ENCODE measurements at regions not wholly inside any gene's neighbourhood (a gene's known extent, or its start where the extent isn't known, plus 50 kb on each side); places are given as distances from the start of the nearest gene placed in this dataset.
"Not testable (repeated sequence)": the region's sequence is repeated elsewhere in the genome, so short reads cannot be mapped to it uniquely, and the experiment has no call there.

GRCh38 chr6:115203381-115203780 is 857.3 kb downstream of the FRK start:
- intact Hi-C loops (cut with micrococcal nuclease), result no loop called here
- Mint-ChIP-seq H3K27me3 (ENCODE audit: low read depth) (no peaks in the 10 kb centered on the region), H3K27ac (no peak overlapping the region), H3K36me3 (ENCODE audit: low read depth) (no peaks in the 10 kb centered on the region), H3K4me3 (ENCODE audit: low read depth) (no peak overlapping the region), H3K4me1 (ENCODE audit: low read depth) (no peaks in the 10 kb centered on the region), H3K9me3 (peaks cover 27% of the 10 kb centered on the region)
- DNase-seq (ENCODE audit: low spot score), result no peak

- no peak overlapping the region for H3K27ac Mint-ChIP-seq
Observed at GRCh38 chr6:115194981-115195638, 852.3 kb upstream of the HS3ST5 start.

GRCh38 chr6:115191989-115192388 is 849.2 kb upstream of the HS3ST5 start:
- Mint-ChIP-seq H3K9me3 (peaks cover 20% of the 10 kb centered on the region), H3K27ac (no peak overlapping the region), H3K36me3 (ENCODE audit: low read depth) (no peaks in the 10 kb centered on the region), H3K4me3 (ENCODE audit: low read depth) (no peak overlapping the region), H3K27me3 (ENCODE audit: low read depth) (no peaks in the 10 kb centered on the region), H3K4me1 (ENCODE audit: low read depth) (no peaks in the 10 kb centered on the region)
- intact Hi-C loops (cut with micrococcal nuclease), result no loop called here
- no peak for DNase-seq (ENCODE audit: low spot score)

More at GRCh38 chr6:115194981-115195638, 852.3 kb upstream of the HS3ST5 start:
- no peak for DNase-seq (ENCODE audit: low spot score)
- H3K4me1 Mint-ChIP-seq (ENCODE audit: low read depth), result no peaks in the 10 kb centered on the region
- H3K27me3 Mint-ChIP-seq (ENCODE audit: low read depth), result no peaks in the 10 kb centered on the region
- H3K9me3 Mint-ChIP-seq, result peaks cover 27% of the 10 kb centered on the region
- H3K4me3 Mint-ChIP-seq (ENCODE audit: low read depth), result no peak overlapping the region
- no peaks in the 10 kb centered on the region for H3K36me3 Mint-ChIP-seq (ENCODE audit: low read depth)
- intact Hi-C loops (cut with micrococcal nuclease), result no loop called here

- Mint-ChIP-seq H3K27ac (no peak overlapping the region), H3K27me3 (ENCODE audit: low read depth) (no peaks in the 10 kb centered on the region), H3K4me1 (ENCODE audit: low read depth) (no peaks in the 10 kb centered on the region), H3K36me3 (ENCODE audit: low read depth) (no peaks in the 10 kb centered on the region), H3K9me3 (peaks cover 23% of the 10 kb centered on the region), H3K4me3 (ENCODE audit: low read depth) (no peak overlapping the region)
- DNase-seq (ENCODE audit: low spot score), result no peak
- intact Hi-C loops (cut with micrococcal nuclease), result no loop called here
Observed at GRCh38 chr6:115190534-115190933, 847.7 kb upstream of the HS3ST5 start.

GRCh38 chr6:115175456-115175855 is 832.6 kb upstream of the HS3ST5 start:
- H3K36me3 Mint-ChIP-seq (ENCODE audit: low read depth); H3K9me3 Mint-ChIP-seq; H3K27ac Mint-ChIP-seq; intact Hi-C loops (cut with micrococcal nuclease); DNase-seq (ENCODE audit: low spot score); H3K4me1 Mint-ChIP-seq (ENCODE audit: low read depth); H3K27me3 Mint-ChIP-seq (ENCODE audit: low read depth); H3K4me3 Mint-ChIP-seq (ENCODE audit: low read depth): not testable (repeated sequence)

GRCh38 chr6:115165912-115166311 is 823.1 kb upstream of the HS3ST5 start:
- DNase-seq (ENCODE audit: low spot score), result not testable (repeated sequence)

GRCh38 chr6:115159733-115160132 is 816.9 kb upstream of the HS3ST5 start:
- intact Hi-C loops (cut with micrococcal nuclease), result no loop called here
- Mint-ChIP-seq H3K36me3 (ENCODE audit: low read depth) (no peaks in the 10 kb centered on the region), H3K4me3 (ENCODE audit: low read depth) (no peak overlapping the region)

More at GRCh38 chr6:115165912-115166311, 823.1 kb upstream of the HS3ST5 start:
- H3K27me3 Mint-ChIP-seq (ENCODE audit: low read depth); H3K4me3 Mint-ChIP-seq (ENCODE audit: low read depth); H3K36me3 Mint-ChIP-seq (ENCODE audit: low read depth); H3K27ac Mint-ChIP-seq; intact Hi-C loops (cut with micrococcal nuclease); H3K4me1 Mint-ChIP-seq (ENCODE audit: low read depth): not testable (repeated sequence)
- H3K9me3 Mint-ChIP-seq, result peaks cover 23% of the 10 kb centered on the region

GRCh38 chr6:115137910-115138309 is 795.1 kb upstream of the HS3ST5 start:
- intact Hi-C loops (cut with micrococcal nuclease), result no loop called here
- no peaks in the 10 kb centered on the region for H3K4me1 Mint-ChIP-seq (ENCODE audit: low read depth)
- no peaks in the 10 kb centered on the region for H3K9me3 Mint-ChIP-seq
- no peak overlapping the region for H3K4me3 Mint-ChIP-seq (ENCODE audit: low read depth)
- no peaks in the 10 kb centered on the region for H3K27me3 Mint-ChIP-seq (ENCODE audit: low read depth)
- H3K36me3 Mint-ChIP-seq (ENCODE audit: low read depth), result no peaks in the 10 kb centered on the region
- DNase-seq (ENCODE audit: low spot score), result no peak
- H3K27ac Mint-ChIP-seq, result no peak overlapping the region

More at GRCh38 chr6:115159733-115160132, 816.9 kb upstream of the HS3ST5 start:
- DNase-seq (ENCODE audit: low spot score), result no peak
- no peaks in the 10 kb centered on the region for H3K4me1 Mint-ChIP-seq (ENCODE audit: low read depth)
- no peak overlapping the region for H3K27ac Mint-ChIP-seq
- peaks cover 49% of the 10 kb centered on the region for H3K9me3 Mint-ChIP-seq
- H3K27me3 Mint-ChIP-seq (ENCODE audit: low read depth), result no peaks in the 10 kb centered on the region

- intact Hi-C loops (cut with micrococcal nuclease), result no loop called here
- no peak overlapping the region for H3K27ac Mint-ChIP-seq
- no peaks in the 10 kb centered on the region for H3K27me3 Mint-ChIP-seq (ENCODE audit: low read depth)
- H3K4me1 Mint-ChIP-seq (ENCODE audit: low read depth), result peaks cover 2% of the 10 kb centered on the region
- H3K36me3 Mint-ChIP-seq (ENCODE audit: low read depth), result no peaks in the 10 kb centered on the region
- no peak overlapping the region for H3K4me3 Mint-ChIP-seq (ENCODE audit: low read depth)
- no peak for DNase-seq (ENCODE audit: low spot score)
- H3K9me3 Mint-ChIP-seq, result peaks cover 8% of the 10 kb centered on the region
Observed at GRCh38 chr6:115133790-115134189, 791.0 kb upstream of the HS3ST5 start.

- no peak for DNase-seq (ENCODE audit: low spot score)
- H3K27ac Mint-ChIP-seq, result no peak overlapping the region
- H3K9me3 Mint-ChIP-seq, result peaks cover 8% of the 10 kb centered on the region
- no peak overlapping the region for H3K4me3 Mint-ChIP-seq (ENCODE audit: low read depth)
- intact Hi-C loops (cut with micrococcal nuclease), result no loop called here
- H3K36me3 Mint-ChIP-seq (ENCODE audit: low read depth), result no peaks in the 10 kb centered on the region
- no peaks in the 10 kb centered on the region for H3K27me3 Mint-ChIP-seq (ENCODE audit: low read depth)
- H3K4me1 Mint-ChIP-seq (ENCODE audit: low read depth), result peaks cover 2% of the 10 kb centered on the region
Observed at GRCh38 chr6:115131709-115132490, 789.1 kb upstream of the HS3ST5 start.

GRCh38 chr6:115121513-115121912 is 778.7 kb upstream of the HS3ST5 start:
- H3K36me3 Mint-ChIP-seq (ENCODE audit: low read depth); H3K27me3 Mint-ChIP-seq (ENCODE audit: low read depth); H3K27ac Mint-ChIP-seq; H3K4me1 Mint-ChIP-seq (ENCODE audit: low read depth); DNase-seq (ENCODE audit: low spot score); H3K4me3 Mint-ChIP-seq (ENCODE audit: low read depth); intact Hi-C loops (cut with micrococcal nuclease): not testable (repeated sequence)
- H3K9me3 Mint-ChIP-seq, result peaks cover 15% of the 10 kb centered on the region

GRCh38 chr6:115120391-115120790 is 777.6 kb upstream of the HS3ST5 start:
- intact Hi-C loops (cut with micrococcal nuclease), result no loop called here
- no peak for DNase-seq (ENCODE audit: low spot score)
- Mint-ChIP-seq H3K27me3 (ENCODE audit: low read depth) (no peaks in the 10 kb centered on the region), H3K27ac (no peak overlapping the region), H3K4me1 (ENCODE audit: low read depth) (no peaks in the 10 kb centered on the region), H3K4me3 (ENCODE audit: low read depth) (no peak overlapping the region), H3K36me3 (ENCODE audit: low read depth) (no peaks in the 10 kb centered on the region), H3K9me3 (peaks cover 14% of the 10 kb centered on the region)

- H3K4me1 Mint-ChIP-seq (ENCODE audit: low read depth), result no peaks in the 10 kb centered on the region
- no peak overlapping the region for H3K4me3 Mint-ChIP-seq (ENCODE audit: low read depth)
- H3K27me3 Mint-ChIP-seq (ENCODE audit: low read depth), result no peaks in the 10 kb centered on the region
- H3K9me3 Mint-ChIP-seq, result peaks cover 22% of the 10 kb centered on the region
- intact Hi-C loops (cut with micrococcal nuclease), result no loop called here
- no peaks in the 10 kb centered on the region for H3K36me3 Mint-ChIP-seq (ENCODE audit: low read depth)
- H3K27ac Mint-ChIP-seq, result no peak overlapping the region
- DNase-seq (ENCODE audit: low spot score), result no peak
Observed at GRCh38 chr6:115091461-115091860, 748.6 kb upstream of the HS3ST5 start.

All from activated T-helper 2 cell treated with anti-CD3 and anti-CD28 coated beads, Interferon-gamma antibody, Interleukin-2, Interleukin-4, amounts not matched to agents 10 μg/mL and 5 μg/mL and 100 μg/mL, durations not matched to agents 14 hours and 24 hours and 36 hours (primary cell).